H1 (cell line): ENCODE measurements at regions not wholly inside any gene's neighbourhood (a gene's known extent, or its start where the extent isn't known, plus 50 kb on each side); places are given as distances from the start of the nearest gene placed in this dataset.

ENCODE experiments used
- BRCA1 ChIP-seq: IDR thresholded peaks from 2 replicates; pipeline ENCODE4 v1.6.1; 2012; ENCODE audit warnings: low read depth, low read length, improper control_type of control experiment
- CHD2 ChIP-seq: IDR thresholded peaks from 2 replicates; pipeline ENCODE4 v1.6.1; 2012; ENCODE audit warnings: low read length, improper control_type of control experiment
- POLR2AphosphoS5 ChIP-seq: IDR thresholded peaks from 2 replicates; pipeline ENCODE4 v1.6.1; 2011; ENCODE audit warnings: low read depth, low read length
- SIX5 ChIP-seq: IDR thresholded peaks from 2 replicates; pipeline ENCODE4 v1.6.1; 2011; ENCODE audit warnings: mild to moderate bottlenecking, low read depth, low read length

- no peak for TF ChIP-seq BRCA1
- no peak for TF ChIP-seq SIX5
- no peak for TF ChIP-seq POLR2AphosphoS5
- TF ChIP-seq CHD2, result no peak
Observed at GRCh38 chr20:26354511-26354910, 657.9 kb upstream of the ZNF337 start (continued).
